ENCODE measurements at regions not wholly inside any gene's neighbourhood (a gene's known extent, or its start where the extent isn't known, plus 50 kb on each side); places are given as distances from the start of the nearest gene placed in this dataset.

- H3K4me1 ChIP-seq (ENCODE audit: low read depth): no peaks in the 10 kb centered on the region
- no peaks in the 10 kb centered on the region for H3K36me3 ChIP-seq (ENCODE audit: low read depth)
- ATAC-seq (no peak), DNase-seq (no peak)
- no peak overlapping the region for H3K4me3 ChIP-seq
- H3K9me3 ChIP-seq: no peaks in the 10 kb centered on the region
- no peak for TF ChIP-seq CTCF (IDR thresholded peaks at IDR 0.05)
- intact Hi-C loops (cut with DNase I, micrococcal nuclease): no loop called here
Observed at GRCh38 chr13:103243495-103243894, 177.3 kb upstream of the SLC10A2 start.

GRCh38 chr13:103238441-103238840 is 172.2 kb upstream of the SLC10A2 start:
- Histone ChIP-seq H3K4me3 (no peak overlapping the region), H3K9me3 (no peaks in the 10 kb centered on the region), H3K36me3 (ENCODE audit: low read depth) (no peaks in the 10 kb centered on the region), H3K4me1 (ENCODE audit: low read depth) (no peaks in the 10 kb centered on the region)
- TF ChIP-seq CTCF (IDR thresholded peaks at IDR 0.05): no peak
- ATAC-seq (no peak), DNase-seq (no peak)
- intact Hi-C loops (cut with DNase I, micrococcal nuclease): no loop called here

DNA sequence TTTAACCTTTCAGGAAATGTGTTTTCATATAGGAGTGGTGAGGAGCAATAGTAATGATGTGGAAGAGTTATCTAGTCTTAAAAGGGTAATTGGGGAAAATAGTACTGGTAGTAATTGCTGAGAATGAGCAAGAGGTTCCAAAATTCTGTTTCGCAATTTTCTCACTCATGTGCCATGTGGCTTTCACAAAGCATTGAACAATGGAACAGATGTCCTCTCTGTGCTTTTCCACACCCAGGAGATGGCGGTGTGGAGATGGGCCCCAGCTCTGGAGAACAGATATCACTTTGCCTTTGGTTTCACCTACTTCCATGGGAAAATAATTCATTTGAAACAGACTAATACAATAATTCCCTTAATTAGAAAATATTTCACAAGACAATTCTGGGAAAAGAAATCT is 170.0 kb upstream of the SLC10A2 start:
- no peaks in the 10 kb centered on the region for H3K36me3 ChIP-seq (ENCODE audit: low read depth)
- H3K4me1 ChIP-seq (ENCODE audit: low read depth): no peaks in the 10 kb centered on the region
- ATAC-seq (no peak), DNase-seq (no peak)
- no peaks in the 10 kb centered on the region for H3K9me3 ChIP-seq
- no peak for TF ChIP-seq CTCF (IDR thresholded peaks at IDR 0.05)
- no peak overlapping the region for H3K4me3 ChIP-seq
- intact Hi-C loops (cut with DNase I, micrococcal nuclease): no loop called here

GRCh38 chr13:103229674-103230073 is 163.5 kb upstream of the SLC10A2 start:
- no peak overlapping the region for H3K4me3 ChIP-seq
- no peak for DNase-seq
- TF ChIP-seq CTCF (IDR thresholded peaks at IDR 0.05): no peak
- intact Hi-C loops (cut with DNase I, micrococcal nuclease): no loop called here
- H3K9me3 ChIP-seq: no peaks in the 10 kb centered on the region
- H3K4me1 ChIP-seq (ENCODE audit: low read depth): no peaks in the 10 kb centered on the region
- ATAC-seq: no peak
- no peaks in the 10 kb centered on the region for H3K36me3 ChIP-seq (ENCODE audit: low read depth)

- DNase-seq (no peak), ATAC-seq (no peak)
- H3K4me3 ChIP-seq: no peak overlapping the region
- intact Hi-C loops (cut with DNase I, micrococcal nuclease): no loop called here
- no peaks in the 10 kb centered on the region for H3K4me1 ChIP-seq (ENCODE audit: low read depth)
- TF ChIP-seq CTCF (IDR thresholded peaks at IDR 0.05): no peak
- H3K9me3 ChIP-seq: no peaks in the 10 kb centered on the region
- no peaks in the 10 kb centered on the region for H3K36me3 ChIP-seq (ENCODE audit: low read depth)
Observed at GRCh38 chr13:103224804-103225203, 158.6 kb upstream of the SLC10A2 start.

- no peak for DNase-seq
- TF ChIP-seq CTCF (IDR thresholded peaks at IDR 0.05): no peak
- intact Hi-C loops (cut with DNase I, micrococcal nuclease): no loop called here
- no peaks in the 10 kb centered on the region for H3K9me3 ChIP-seq
- H3K4me1 ChIP-seq (ENCODE audit: low read depth): no peaks in the 10 kb centered on the region
- H3K4me3 ChIP-seq: no peak overlapping the region
- ATAC-seq: no peak
- no peaks in the 10 kb centered on the region for H3K36me3 ChIP-seq (ENCODE audit: low read depth)
Observed at GRCh38 chr13:103222683-103223082, 156.5 kb upstream of the SLC10A2 start.
